NT2/D1 (cell line): ENCODE measurements at regions not wholly inside any gene's neighbourhood (a gene's known extent, or its start where the extent isn't known, plus 50 kb on each side); places are given as distances from the start of the nearest gene placed in this dataset.

Experiments
- SUZ12 ChIP-seq: IDR thresholded peaks from 2 replicates; pipeline ENCODE4 v1.6.1; 2011; ENCODE audit not compliant: insufficient read length, insufficient read depth; ENCODE audit errors: extremely low read depth
- YY1 ChIP-seq: IDR thresholded peaks from 2 replicates; pipeline ENCODE4 v1.6.1; 2011; ENCODE audit not compliant: insufficient read length, insufficient read depth
- ZNF274 ChIP-seq: IDR thresholded peaks from 2 replicates; pipeline ENCODE4 v1.6.1; 2011; ENCODE audit warnings: mild to moderate bottlenecking, low read depth, low read length

DNA sequence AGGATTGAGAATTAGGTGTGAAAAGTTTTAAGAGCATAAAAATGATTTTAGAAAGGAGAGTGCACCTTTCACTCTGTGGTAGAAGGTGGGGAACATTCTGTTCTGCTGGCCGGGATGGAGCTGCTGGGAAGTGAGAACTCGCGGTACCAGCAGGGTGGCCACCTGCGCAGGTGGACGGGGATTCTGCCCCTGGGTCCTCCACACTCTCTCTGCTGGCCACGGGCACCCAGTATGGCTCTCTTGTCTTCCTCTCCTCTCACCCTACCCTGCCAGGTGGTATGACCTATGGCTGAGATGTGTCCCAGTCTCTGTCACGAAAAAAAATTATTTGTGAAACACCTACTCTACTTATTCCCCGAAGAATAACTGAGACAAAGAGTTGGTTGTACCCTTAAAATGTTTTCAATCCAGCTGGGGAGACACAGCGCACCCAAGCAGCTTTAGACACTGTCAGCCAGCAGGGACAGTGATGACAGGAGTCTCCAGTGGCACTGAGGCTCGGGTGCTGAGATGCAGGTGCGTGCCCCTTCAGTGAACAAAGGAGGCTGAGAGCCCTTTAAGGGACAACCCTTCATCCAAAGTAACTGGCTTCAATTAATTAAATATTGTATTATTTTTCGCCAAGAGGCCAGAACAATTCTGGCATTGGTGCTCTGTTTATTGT lies 195.4 kb downstream of the TBXT start:
- TF ChIP-seq YY1 (no peak), SUZ12 (no peak), ZNF274 (no peak)
